Liver (tissue), 8 donors: ENCODE measurements at regions not wholly inside any gene's neighbourhood (a gene's known extent, or its start where the extent isn't known, plus 50 kb on each side); places are given as distances from the start of the nearest gene placed in this dataset.

Source experiments
- DNase-seq: peaks from one replicate; pipeline ENCODE4 v3.0.0-alpha.2; 2017; ENCODE audit warnings: low spot score
- H3K27ac ChIP-seq, 2 donors: one replicate each; pipeline ENCODE4 v1.7.0; 2013; ENCODE audit warnings: inconsistent platforms in 2 of 2, low read length in 2 of 2, control low read depth in 1 of 2, low read depth in 1 of 2, mild to moderate bottlenecking in 1 of 2
- H3K27me3 ChIP-seq, 4 donors: one replicate each; pipeline versions ENCODE4 v1.6.1 to v1.7.0; 2013; ENCODE audit warnings: low read length in 3 of 4, inconsistent platforms in 1 of 4, mild to moderate bottlenecking in 1 of 4, moderate library complexity in 1 of 4; ENCODE audit not compliant: control insufficient read depth in 4 of 4, insufficient read depth in 4 of 4
- H3K36me3 ChIP-seq, 4 donors: one replicate each; pipeline versions ENCODE4 v1.6.1 to v1.7.0; 2013; ENCODE audit warnings: low read length in 3 of 4, mild to moderate bottlenecking in 3 of 4, low read depth in 1 of 4, moderate library complexity in 1 of 4; ENCODE audit not compliant: control insufficient read depth in 4 of 4, insufficient read depth in 3 of 4
- H3K4me1 ChIP-seq, 4 donors: one replicate each; pipeline versions ENCODE4 v1.6.1 to v1.7.0; 2013; ENCODE audit warnings: low read length in 3 of 4, mild to moderate bottlenecking in 3 of 4, moderate library complexity in 1 of 4; ENCODE audit not compliant: control insufficient read depth in 4 of 4, insufficient read depth in 4 of 4
- H3K4me3 ChIP-seq, 3 donors: one replicate each; pipeline versions ENCODE4 v1.6.1 to v1.7.0; 2013; ENCODE audit warnings: low read length in 3 of 3, control low read depth in 1 of 3, low read depth in 1 of 3, mild to moderate bottlenecking in 1 of 3
- H3K9ac ChIP-seq, 2 donors: one replicate each; pipeline ENCODE4 v1.7.0; 2013; ENCODE audit warnings: low read length in 2 of 2, mild to moderate bottlenecking in 2 of 2, moderate library complexity in 2 of 2, control low read depth in 1 of 2, low read depth in 1 of 2
- H3K9me3 ChIP-seq, 4 donors: one replicate each; pipeline versions ENCODE4 v1.6.1 to v1.7.0; 2013; ENCODE audit warnings: low read length in 3 of 4; ENCODE audit not compliant: control insufficient read depth in 4 of 4
- ATF3 ChIP-seq: IDR thresholded peaks from 2 replicates; pipeline ENCODE4 v1.6.1; 2016; ENCODE audit warnings: antibody characterized with exemption
- CTCF ChIP-seq: fragments of 150-350 bp; IDR thresholded peaks from 2 replicates; pipeline ENCODE4 v1.5.1; 2017; ENCODE audit warnings: improper control_type of control experiment, low read depth, low read length; ENCODE audit not compliant: missing input control
- EGR1 ChIP-seq, 2 donors: IDR thresholded peaks; 2 replicates each; pipeline ENCODE4 v1.6.1; 2016 to 2018; ENCODE audit warnings: antibody characterized with exemption in 2 of 2, low read depth in 2 of 2
- FOXA1 ChIP-seq: IDR thresholded peaks from 2 replicates; pipeline ENCODE4 v1.6.1; 2016; ENCODE audit warnings: antibody characterized with exemption
- FOXA2 ChIP-seq: IDR thresholded peaks from 2 replicates; pipeline ENCODE4 v1.6.1; 2016; ENCODE audit warnings: antibody characterized with exemption
- GABPA ChIP-seq, 2 donors: IDR thresholded peaks in 1 of 2; conservative IDR thresholded peaks in 1 of 2; 2 replicates each; pipeline ENCODE4 v1.6.1; 2016; ENCODE audit warnings: antibody characterized with exemption in 2 of 2, mild to moderate bottlenecking in 1 of 2, moderate library complexity in 1 of 2
- HNF4A ChIP-seq, 2 donors: conservative IDR thresholded peaks; 2 replicates each; pipeline ENCODE4 v1.6.1; 2016; ENCODE audit warnings: antibody characterized with exemption in 2 of 2, mild to moderate bottlenecking in 2 of 2
- HNF4G ChIP-seq: IDR thresholded peaks from 2 replicates; pipeline ENCODE4 v1.6.1; 2016; ENCODE audit warnings: antibody characterized with exemption
- JUND ChIP-seq, 2 donors: IDR thresholded peaks; 2 replicates each; pipeline ENCODE4 v1.6.1; 2016; ENCODE audit warnings: antibody characterized with exemption in 2 of 2
- NR2F2 ChIP-seq: IDR thresholded peaks from 2 replicates; pipeline ENCODE4 v1.6.1; 2016; ENCODE audit warnings: antibody characterized with exemption
- RAD21 ChIP-seq, 2 donors: IDR thresholded peaks; 2 replicates each; pipeline ENCODE4 v1.6.1; 2016; ENCODE audit warnings: antibody characterized with exemption in 2 of 2, mild to moderate bottlenecking in 2 of 2
- RXRA ChIP-seq, 2 donors: IDR thresholded peaks; 2 replicates each; pipeline ENCODE4 v1.6.1; 2017 to 2018; ENCODE audit warnings: antibody characterized with exemption in 2 of 2, mild to moderate bottlenecking in 1 of 2
- SP1 ChIP-seq: IDR thresholded peaks from 2 replicates; pipeline ENCODE4 v1.6.1; 2018; ENCODE audit warnings: antibody characterized with exemption, mild to moderate bottlenecking
- TAF1 ChIP-seq: conservative IDR thresholded peaks from 2 replicates; pipeline ENCODE4 v1.6.1; 2016; ENCODE audit warnings: antibody characterized with exemption, mild to moderate bottlenecking
- YY1 ChIP-seq: IDR thresholded peaks from 2 replicates; pipeline ENCODE4 v1.6.1; 2016; ENCODE audit warnings: antibody characterized with exemption, mild to moderate bottlenecking
- WGBS: extraction: QIAGEN DNeasy Blood & Tissue Kit; methylation state at CpG from one replicate; pipeline ENCODE4 v1.1.7; 2013; 5-methylcytosine and 5-hydroxymethylcytosine counted together
- TF ChIP-seq, protein P1 (sequence below): IDR thresholded peaks from 2 replicates; pipeline ENCODE4 v1.6.1; 2016; ENCODE audit warnings: antibody characterized with exemption
- TF ChIP-seq, protein P2 (sequence below): IDR thresholded peaks from 2 replicates; pipeline ENCODE4 v1.6.1; 2016; ENCODE audit warnings: antibody characterized with exemption, mild to moderate bottlenecking
- TF ChIP-seq, protein P3 (sequence below): IDR thresholded peaks from 2 replicates; pipeline ENCODE4 v1.6.1; 2016; ENCODE audit warnings: antibody characterized with exemption
- donor health status: healthy.
- donor health status: healthy.
- donor health status: healthy.
- donor health status: healthy.
- donor health status: healthy.

- 42% methylated on average over 4 of the region's 4 CpGs for WGBS
- DNase-seq = no peak
- TF ChIP-seq HNF4G (no peak), JUND (IDR thresholded peaks at IDR 0.05) (no peak), YY1 (no peak), FOXA1 (no peak), NR2F2 (no peak), CTCF (no peak), TAF1 (no peak), EGR1 (IDR thresholded peaks at IDR 0.05; ENCODE audit: low read depth in 2 of 2) (no peak)
- TF ChIP-seq, protein P1, sequence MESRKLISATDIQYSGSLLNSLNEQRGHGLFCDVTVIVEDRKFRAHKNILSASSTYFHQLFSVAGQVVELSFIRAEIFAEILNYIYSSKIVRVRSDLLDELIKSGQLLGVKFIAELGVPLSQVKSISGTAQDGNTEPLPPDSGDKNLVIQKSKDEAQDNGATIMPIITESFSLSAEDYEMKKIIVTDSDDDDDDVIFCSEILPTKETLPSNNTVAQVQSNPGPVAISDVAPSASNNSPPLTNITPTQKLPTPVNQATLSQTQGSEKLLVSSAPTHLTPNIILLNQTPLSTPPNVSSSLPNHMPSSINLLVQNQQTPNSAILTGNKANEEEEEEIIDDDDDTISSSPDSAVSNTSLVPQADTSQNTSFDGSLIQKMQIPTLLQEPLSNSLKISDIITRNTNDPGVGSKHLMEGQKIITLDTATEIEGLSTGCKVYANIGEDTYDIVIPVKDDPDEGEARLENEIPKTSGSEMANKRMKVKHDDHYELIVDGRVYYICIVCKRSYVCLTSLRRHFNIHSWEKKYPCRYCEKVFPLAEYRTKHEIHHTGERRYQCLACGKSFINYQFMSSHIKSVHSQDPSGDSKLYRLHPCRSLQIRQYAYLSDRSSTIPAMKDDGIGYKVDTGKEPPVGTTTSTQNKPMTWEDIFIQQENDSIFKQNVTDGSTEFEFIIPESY = no peak
- Histone ChIP-seq H3K27ac (no peak overlapping the region), H3K27me3 (no peaks in the 10 kb centered on the region), H3K9ac (no peak overlapping the region), H3K36me3 (no peaks in the 10 kb centered on the region), H3K4me3 (no peak overlapping the region), H3K4me1 (no peaks in the 10 kb centered on the region), H3K9me3 (no peaks in the 10 kb centered on the region)
These were observed 140.9 kb downstream of the ANKRD60 start for GRCh38 chr20:58087562-58087858.

DNA sequence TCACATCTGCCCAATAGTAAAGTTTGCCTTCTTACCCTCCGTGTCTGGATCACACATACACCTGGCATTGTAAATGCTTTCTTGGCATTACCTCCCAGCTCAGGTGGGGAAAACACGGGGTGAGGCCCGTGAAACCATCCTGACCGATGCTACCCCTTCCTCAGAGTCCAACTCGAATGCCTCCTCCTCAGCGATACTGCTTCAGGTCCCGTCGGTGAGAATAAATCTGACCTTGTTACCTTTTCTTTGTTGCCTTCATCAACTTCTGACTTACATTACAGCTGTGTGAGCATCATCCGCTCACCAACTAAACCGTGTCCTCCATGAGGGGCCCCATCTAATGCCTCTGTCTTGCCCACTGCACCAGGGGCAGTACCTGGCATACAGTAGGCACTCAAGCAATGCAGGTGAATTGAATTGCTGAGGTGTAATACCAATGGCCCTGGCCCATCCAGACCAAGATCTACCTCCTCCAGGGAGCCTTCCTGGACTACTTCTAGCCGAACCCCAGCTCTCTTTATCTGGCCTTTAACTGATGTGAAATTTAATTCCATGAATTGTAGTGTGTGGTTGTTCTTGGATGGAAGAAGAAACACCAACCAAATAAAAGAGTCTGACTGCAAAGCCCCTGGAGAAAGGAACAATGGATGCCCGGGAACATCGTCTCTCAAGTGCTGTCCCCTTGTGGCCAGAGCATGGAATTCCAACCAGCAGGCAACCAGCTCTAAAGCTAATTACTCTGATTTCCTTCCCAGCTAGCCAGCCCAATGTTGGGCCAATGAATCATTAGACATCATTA is 141.5 kb downstream of the ANKRD60 start:
- no peak overlapping the region for H3K4me3 ChIP-seq
- DNase-seq = no peak
- H3K9me3 ChIP-seq = no peaks in the 10 kb centered on the region
- H3K27ac ChIP-seq = no peak overlapping the region
- no peaks in the 10 kb centered on the region for H3K36me3 ChIP-seq
- no peak overlapping the region for H3K9ac ChIP-seq
- WGBS = 75% methylated on average over 13 of the region's 13 CpGs
- TF ChIP-seq, protein P2, sequence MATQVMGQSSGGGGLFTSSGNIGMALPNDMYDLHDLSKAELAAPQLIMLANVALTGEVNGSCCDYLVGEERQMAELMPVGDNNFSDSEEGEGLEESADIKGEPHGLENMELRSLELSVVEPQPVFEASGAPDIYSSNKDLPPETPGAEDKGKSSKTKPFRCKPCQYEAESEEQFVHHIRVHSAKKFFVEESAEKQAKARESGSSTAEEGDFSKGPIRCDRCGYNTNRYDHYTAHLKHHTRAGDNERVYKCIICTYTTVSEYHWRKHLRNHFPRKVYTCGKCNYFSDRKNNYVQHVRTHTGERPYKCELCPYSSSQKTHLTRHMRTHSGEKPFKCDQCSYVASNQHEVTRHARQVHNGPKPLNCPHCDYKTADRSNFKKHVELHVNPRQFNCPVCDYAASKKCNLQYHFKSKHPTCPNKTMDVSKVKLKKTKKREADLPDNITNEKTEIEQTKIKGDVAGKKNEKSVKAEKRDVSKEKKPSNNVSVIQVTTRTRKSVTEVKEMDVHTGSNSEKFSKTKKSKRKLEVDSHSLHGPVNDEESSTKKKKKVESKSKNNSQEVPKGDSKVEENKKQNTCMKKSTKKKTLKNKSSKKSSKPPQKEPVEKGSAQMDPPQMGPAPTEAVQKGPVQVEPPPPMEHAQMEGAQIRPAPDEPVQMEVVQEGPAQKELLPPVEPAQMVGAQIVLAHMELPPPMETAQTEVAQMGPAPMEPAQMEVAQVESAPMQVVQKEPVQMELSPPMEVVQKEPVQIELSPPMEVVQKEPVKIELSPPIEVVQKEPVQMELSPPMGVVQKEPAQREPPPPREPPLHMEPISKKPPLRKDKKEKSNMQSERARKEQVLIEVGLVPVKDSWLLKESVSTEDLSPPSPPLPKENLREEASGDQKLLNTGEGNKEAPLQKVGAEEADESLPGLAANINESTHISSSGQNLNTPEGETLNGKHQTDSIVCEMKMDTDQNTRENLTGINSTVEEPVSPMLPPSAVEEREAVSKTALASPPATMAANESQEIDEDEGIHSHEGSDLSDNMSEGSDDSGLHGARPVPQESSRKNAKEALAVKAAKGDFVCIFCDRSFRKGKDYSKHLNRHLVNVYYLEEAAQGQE = no peak
- TF ChIP-seq RAD21 (IDR thresholded peaks at IDR 0.05) (peak; percentile 82 to 83), EGR1 (IDR thresholded peaks at IDR 0.05; ENCODE audit: low read depth in 2 of 2) (no peak), JUND (IDR thresholded peaks at IDR 0.05) (no peak), GABPA (IDR thresholded peaks at IDR 0.05 in 1 of 2, conservative IDR thresholded peaks at IDR 0.05 in 1 of 2) (no peak), TAF1 (no peak), SP1 (no peak), FOXA2 (no peak), RXRA (IDR thresholded peaks at IDR 0.05) (no peak), HNF4G (no peak), ATF3 (no peak), HNF4A (conservative IDR thresholded peaks at IDR 0.05) (no peak), CTCF (peak; percentile 83), NR2F2 (no peak), YY1 (no peak)
- TF ChIP-seq, protein P3, sequence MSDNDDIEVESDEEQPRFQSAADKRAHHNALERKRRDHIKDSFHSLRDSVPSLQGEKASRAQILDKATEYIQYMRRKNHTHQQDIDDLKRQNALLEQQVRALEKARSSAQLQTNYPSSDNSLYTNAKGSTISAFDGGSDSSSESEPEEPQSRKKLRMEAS = no peak
- TF ChIP-seq, protein P1 = no peak
- no peaks in the 10 kb centered on the region for H3K27me3 ChIP-seq
- H3K4me1 ChIP-seq = no peaks in the 10 kb centered on the region
